ENCODE measurements at regions not wholly inside any gene's neighbourhood (a gene's known extent, or its start where the extent isn't known, plus 50 kb on each side); places are given as distances from the start of the nearest gene placed in this dataset.
"Not testable (repeated sequence)": the region's sequence is repeated elsewhere in the genome, so short reads cannot be mapped to it uniquely, and the experiment has no call there.

- DNase-seq = no peak
Measured at GRCh38 chr4:66805582-66805981, 739.7 kb downstream of the CENPC start.

GRCh38 chr4:66804979-66805378 is 740.3 kb downstream of the CENPC start:
- DNase-seq = no peak

- DNase-seq = no peak
Measured at GRCh38 chr4:66797608-66798007, 747.7 kb downstream of the CENPC start.

- no peak for DNase-seq
Measured at GRCh38 chr4:66795724-66796123, 749.6 kb downstream of the CENPC start.

- DNase-seq = no peak
Measured at GRCh38 chr4:66794390-66795034, 750.8 kb downstream of the CENPC start.

GRCh38 chr4:66791686-66792085 is 753.6 kb downstream of the CENPC start:
- DNase-seq = no peak

GRCh38 chr4:66785479-66785878 is 759.8 kb downstream of the CENPC start:
- no peak for DNase-seq

- not testable (repeated sequence) for DNase-seq
Measured at GRCh38 chr4:66782751-66783150, 762.6 kb downstream of the CENPC start.

- no peak for DNase-seq
Measured at GRCh38 chr4:66777097-66777496, 768.2 kb downstream of the CENPC start.

- no peak for DNase-seq
Measured at GRCh38 chr4:66769441-66769840, 775.9 kb downstream of the CENPC start.

GRCh38 chr4:66767442-66767841 is 777.9 kb downstream of the CENPC start:
- DNase-seq = no peak

- no peak for DNase-seq
Measured at GRCh38 chr4:66766557-66766956, 778.7 kb downstream of the CENPC start.

GRCh38 chr4:66750273-66750672 is 795.0 kb downstream of the CENPC start:
- DNase-seq = no peak

- not testable (repeated sequence) for DNase-seq
Measured at GRCh38 chr4:66746918-66747317, 798.4 kb downstream of the CENPC start.

- no peak for DNase-seq
Measured at GRCh38 chr4:66741081-66741480, 804.2 kb downstream of the CENPC start.

GRCh38 chr4:66736606-66737005 is 808.7 kb downstream of the CENPC start:
- DNase-seq = no peak

GRCh38 chr4:66728280-66728679 is 817.0 kb downstream of the CENPC start:
- no peak for DNase-seq

GRCh38 chr4:66712301-66712921 is 832.9 kb downstream of the CENPC start:
- DNase-seq = not testable (repeated sequence)

GRCh38 chr4:66704243-66704642 is 841.1 kb downstream of the CENPC start:
- DNase-seq = no peak

GRCh38 chr4:66694739-66695138 is 850.6 kb downstream of the CENPC start:
- no peak for DNase-seq

GRCh38 chr4:66693694-66694093 is 851.6 kb downstream of the CENPC start:
- no peak for DNase-seq

- no peak for DNase-seq
Measured at GRCh38 chr4:66691101-66691500, 854.2 kb downstream of the CENPC start.

GRCh38 chr4:66688674-66689073 is 856.6 kb downstream of the CENPC start:
- no peak for DNase-seq

GRCh38 chr4:66687459-66687858 is 857.8 kb downstream of the CENPC start:
- no peak for DNase-seq

GRCh38 chr4:66681962-66682361 is 863.3 kb downstream of the CENPC start:
- DNase-seq = no peak
